IPS-NIHi7 (cell line): ENCODE measurements at regions not wholly inside any gene's neighbourhood (a gene's known extent, or its start where the extent isn't known, plus 50 kb on each side); places are given as distances from the start of the nearest gene placed in this dataset.

Source experiments
- DNase-seq: peaks from one replicate; pipeline ENCODE4 v3.0.0; 2012; ENCODE audit warnings: mixed read lengths; ENCODE audit errors: extremely low spot score

DNA sequence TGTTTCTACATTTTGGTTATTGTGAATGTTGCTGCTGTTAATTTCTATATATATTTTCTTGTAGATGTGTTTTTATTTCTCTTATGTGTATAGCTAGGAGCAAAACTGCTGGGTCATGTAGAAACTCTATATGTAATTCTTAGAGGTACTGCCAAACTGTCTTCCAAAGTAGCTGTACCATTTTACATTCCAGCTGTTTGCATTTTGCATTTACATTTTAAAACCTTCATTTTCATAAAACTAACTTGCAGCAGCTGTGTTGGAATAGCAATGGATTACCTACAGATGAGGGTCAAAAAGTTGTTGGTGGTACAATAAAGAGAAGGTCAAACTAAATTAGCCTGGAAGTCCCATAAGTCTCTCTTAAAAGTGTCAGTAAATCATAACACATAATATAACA is 1109.7 kb downstream of the FLRT2 start:
- no peak for DNase-seq

DNA sequence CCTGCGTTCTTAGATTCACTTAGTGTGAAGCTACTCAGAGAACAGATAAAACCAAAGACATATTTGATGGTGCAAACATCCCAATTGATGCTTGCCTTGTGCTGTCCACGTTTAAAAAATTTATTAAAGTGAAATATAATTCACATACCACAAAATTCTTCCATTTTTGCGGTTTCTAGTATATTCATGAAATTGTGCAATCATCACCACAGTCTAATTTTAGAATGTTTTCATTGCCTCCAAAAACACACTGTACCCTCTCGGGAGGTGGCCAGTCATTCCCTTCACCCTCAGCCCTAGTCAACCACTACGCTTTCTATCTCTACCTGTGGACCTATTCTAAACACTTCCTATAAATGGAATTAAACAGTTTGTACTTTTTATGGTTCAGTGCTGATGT is 1109.2 kb downstream of the FLRT2 start:
- no peak for DNase-seq

DNA sequence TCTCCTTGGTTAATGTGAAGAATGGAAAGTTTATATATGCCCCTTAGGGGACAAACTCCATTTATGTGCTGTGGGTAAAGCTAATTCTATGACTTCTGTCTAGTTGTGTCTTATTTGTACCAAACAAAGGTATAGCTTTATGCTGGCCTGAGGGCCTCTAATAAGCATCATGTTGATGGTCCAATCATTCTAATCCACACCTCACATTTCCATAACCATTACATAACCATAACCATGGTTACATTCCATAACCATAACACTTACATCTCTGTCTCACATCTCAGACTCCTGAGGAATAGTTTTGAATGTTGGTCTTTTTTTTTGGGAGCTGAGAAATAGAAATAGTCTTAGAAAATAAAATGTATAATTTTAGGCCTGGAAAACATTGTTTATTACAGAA is 1097.1 kb downstream of the FLRT2 start:
- DNase-seq: no peak

DNA sequence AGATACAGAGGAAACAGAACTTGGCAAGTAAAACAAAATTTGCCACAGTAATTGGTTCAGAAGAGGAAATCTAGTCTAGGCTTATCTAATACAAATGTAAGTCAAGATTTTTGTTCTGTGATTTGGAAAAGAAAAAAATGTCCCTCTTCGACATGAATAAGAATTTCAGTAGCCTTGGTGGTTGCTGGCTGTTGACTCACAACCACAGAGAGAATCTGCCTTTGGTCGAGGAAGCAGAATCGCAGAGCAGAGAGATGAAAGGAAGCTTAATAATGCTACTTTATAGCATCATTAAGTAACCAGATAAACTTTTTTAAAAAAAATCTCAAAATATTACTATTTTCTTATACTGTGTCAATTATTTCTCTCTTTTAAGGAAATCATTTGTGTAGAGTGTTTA is 1096.6 kb downstream of the FLRT2 start:
- DNase-seq: no peak

DNA sequence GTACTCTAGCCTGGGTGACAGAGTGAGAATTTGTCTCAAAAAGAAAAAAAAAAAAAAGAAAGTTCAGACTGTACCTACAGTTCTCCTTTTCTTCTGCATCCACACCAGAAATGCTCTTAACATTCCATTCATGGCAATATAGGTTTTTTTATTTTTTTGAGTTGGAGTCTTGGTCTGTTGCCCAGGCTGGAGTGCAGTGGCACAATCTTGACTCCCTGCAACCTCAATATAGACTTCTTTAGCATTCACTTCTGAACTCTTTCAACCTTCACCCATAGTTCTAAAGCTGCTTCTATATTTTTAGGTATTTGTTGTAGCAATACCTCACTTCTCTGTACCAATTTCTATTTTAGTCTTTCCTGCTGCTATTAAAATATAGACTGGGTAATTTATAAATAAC is 1095.7 kb downstream of the FLRT2 start:
- no peak for DNase-seq

DNA sequence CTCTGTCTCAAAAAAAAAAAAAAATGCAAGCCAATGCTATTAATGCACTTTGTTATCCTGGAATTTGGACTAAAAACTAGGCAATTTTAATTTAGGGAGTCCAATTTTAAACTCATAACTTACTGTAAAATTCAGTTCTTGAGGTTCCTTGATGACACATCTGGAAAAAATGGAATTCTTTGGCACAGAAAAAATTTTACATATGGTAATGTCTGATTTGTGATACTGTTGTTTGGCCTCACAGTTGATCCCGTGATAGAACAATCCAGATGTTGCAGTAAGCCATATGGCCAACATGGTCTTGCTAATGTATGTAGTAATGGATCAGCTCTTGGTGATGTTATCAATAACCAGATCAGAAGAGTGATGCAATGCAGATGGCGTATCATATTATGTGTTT is 1089.8 kb downstream of the FLRT2 start:
- no peak for DNase-seq

DNA sequence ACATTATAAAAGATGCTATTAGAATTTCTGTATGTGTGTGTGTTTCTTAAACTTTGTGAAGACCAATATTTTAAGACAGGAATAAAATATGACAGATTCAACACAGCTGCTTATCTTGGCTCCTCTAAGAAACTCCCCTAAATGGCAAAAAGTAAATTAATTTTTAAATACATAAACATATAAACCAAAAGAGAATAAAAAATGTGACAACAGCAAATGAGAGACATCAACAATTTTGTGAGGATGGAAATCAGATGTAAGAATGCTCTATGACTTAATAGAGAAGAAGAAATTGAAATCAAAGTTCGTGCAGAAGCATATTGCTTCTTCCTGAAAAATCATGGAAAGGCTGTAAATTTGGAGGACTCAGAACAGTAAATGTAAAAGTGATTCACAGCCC is 1083.8 kb downstream of the FLRT2 start:
- no peak for DNase-seq

DNA sequence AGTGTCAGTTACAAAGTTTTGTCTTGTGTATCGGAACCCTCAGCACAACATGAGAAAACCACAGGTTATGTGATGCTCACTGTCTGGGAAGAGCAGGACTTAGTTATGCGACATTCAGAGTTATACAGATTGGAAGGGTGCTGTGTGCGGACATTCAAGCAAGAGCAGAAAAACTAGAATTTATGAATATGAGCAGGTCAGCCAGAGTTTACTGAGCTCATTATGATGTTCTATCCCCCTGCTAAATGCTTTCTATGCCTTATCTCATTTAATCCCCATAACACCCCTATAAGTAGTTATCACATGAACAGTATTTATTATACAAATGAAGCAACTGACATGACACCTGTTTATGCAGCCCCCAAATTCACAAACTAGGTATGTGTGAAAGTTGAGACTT is 1083.2 kb downstream of the FLRT2 start:
- no peak for DNase-seq

DNA sequence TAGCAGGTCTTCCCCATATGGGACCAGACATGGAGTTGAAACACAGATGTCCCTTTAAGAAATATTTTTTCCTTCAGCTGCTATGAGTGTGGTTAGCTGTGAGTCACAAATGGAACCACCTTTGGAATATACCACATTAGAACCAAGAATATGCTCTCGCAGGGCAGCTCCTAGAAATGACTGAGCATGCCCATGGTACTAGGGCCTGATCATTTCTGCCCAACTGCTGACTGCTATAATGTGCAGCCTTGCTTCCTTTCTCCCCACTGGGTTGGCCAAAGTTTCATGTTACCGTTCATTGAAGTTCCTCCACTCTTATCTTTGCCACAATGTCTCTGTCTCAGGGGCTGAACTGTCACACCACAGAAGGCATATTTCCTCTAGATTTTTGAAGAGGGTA is 1074.6 kb downstream of the FLRT2 start:
- DNase-seq: no peak

DNA sequence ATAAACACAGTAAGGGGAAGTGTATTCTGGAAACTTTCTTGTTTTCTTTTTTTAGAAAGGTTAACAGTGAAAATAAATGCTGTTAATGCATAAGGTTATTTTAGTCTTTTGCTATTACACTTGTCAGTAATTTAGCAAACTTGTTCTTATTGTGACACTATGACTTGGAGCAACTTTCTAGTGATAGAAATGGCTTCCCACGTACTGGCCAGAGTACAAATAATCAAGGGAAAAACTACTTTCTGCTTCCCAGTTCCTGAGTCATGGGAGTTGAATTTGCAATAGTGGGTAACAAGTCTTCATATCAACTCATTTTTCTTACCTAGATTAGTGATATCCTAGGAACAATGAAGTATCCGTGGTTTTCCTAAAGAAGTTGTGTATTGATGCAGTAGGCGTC is 1072.3 kb downstream of the FLRT2 start:
- no peak for DNase-seq

DNA sequence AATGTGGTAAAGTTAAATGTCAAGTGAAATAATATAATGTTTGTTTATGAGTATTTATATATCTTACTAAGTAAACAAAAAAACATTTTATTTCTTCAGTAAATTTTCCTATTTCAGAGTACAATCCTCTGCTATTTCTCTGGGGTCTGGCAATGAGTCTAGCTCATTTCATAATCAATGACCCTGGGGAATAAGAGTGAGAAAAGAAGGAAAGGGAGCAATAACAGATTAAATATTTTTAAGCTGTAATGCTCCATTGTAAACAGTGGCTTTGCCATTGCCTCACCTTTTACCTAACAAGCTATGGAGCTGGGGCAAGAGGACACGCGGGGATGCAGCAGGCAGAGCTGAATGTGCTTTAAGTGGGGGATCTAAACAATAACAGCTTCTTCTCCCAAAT is 1071.9 kb downstream of the FLRT2 start:
- DNase-seq: no peak

DNA sequence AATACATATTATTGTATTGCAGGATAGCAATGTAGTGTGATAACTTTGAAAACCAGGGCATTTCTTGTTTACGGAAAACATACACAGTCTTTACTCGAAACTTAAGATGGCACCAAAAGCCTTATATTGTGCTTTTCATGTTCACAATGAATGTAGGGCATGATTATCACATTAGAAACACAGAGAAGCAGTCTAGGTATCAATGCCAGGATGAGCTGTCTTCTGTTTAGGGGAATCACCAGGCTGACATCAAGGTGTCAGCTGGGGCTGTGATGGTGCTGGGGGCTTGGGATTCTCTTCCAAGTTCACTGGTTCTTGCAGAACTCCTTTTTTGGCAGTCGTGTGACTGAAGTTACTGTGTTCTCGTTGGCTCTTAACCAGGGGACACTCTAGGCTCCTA is 1067.3 kb downstream of the FLRT2 start:
- DNase-seq: no peak

DNA sequence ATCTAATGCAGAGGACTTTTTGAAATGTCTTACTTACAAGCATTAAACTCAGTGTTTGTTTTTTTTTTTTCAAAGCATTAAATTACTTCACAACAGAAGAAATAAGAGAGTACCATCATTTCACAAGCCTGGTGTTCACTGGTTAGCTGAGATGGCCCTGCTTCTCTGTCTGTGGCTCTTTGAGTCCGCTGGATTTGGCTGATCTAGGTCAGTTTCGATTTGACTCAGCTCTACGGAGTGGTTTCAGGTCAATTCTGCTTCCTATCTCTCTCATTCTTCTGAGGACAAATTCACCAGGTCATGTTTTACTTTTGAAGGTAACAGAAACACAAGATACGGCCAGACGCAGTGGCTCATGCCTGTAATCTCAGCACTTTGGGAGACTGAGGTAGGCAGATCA is 1066.1 kb downstream of the FLRT2 start:
- DNase-seq: no peak

DNA sequence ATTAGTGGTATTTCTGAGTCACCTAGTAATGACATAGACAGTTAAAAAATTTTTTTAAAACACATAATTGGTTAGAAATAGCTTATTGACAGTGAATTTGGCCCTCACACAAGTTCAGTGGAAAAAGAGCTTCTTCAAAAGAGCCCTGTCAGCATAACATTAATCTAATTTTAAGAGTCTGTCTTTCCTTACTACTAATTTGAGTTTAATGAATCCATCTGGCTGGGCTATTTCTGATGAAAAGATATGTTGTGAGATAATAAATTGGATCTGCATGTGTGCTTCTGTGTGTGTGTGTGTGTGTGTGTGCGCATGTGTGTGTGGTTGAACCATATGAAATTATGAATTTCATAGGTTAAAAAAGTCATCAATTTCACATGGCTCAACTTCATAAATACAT is 1045.2 kb downstream of the FLRT2 start:
- DNase-seq: no peak

DNA sequence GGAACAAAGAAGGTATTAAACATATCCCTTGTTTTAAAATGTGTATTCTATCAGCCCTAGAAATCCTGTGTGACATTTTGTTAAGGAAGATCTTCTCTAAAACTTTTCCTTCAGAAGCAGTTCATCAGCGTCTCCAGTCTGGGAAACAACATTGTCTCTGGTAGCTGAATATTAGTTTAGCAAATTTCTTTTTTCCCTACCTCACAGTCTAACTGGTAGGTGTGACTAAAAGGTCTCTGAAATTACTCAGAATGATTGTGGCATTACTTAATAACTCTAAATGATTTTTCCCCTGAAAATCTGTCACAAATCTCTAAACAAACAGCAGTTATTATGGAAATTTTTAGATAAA is 1044.8 kb downstream of the FLRT2 start:
- no peak for DNase-seq

DNA sequence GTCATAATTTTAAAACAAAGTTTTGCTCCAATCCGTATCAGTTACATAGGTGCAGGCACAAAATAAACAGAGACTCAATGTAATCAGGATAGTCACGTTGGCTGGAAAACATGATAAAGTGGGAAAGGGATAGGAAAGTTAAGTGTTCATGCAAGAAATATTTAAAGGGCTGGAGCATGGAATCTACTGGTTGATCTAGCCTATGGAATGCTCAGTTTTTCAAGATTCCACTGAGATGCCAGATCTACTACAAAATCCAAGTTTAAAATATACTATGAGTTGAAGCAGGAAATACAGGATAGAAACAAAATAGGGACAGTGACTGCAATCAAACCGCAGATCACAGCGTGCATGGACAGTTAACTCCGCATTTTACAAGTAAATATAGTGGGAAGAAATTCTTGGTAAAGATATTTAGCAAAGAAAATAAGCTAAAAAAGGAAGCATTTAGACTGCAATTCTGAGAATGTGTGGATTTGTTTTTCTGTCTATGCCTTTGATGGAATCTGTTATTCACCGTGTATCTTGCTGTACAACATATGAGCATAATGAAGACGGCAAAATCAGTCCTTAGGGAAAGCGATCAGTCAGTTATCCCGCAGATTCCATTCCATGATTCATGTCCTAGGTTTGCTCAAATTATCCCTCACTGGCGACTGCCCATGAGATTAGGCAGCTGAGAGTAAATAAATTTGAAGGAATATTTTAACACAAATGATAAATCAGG is 1044.3 kb downstream of the FLRT2 start:
- DNase-seq: no peak

DNA sequence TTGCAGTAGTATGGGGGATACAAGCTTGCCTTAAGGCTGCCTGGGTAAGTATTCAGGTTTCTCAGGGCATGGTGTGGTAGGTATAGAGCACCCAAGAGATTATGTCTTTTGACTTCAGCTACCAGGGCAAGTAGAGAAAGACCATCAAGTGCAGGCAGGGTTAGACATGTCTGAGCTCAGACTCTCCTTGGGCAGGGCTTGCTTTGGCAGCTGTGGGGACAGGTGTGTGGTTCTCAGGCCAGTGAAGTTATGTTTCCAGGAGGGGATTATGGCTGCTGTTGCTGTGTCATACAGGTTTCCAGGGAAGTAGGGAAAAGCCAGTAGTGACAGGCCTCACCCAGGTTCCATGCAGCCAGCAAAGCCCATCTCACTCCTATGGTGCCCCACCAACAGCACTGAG is 1040.4 kb downstream of the FLRT2 start:
- no peak for DNase-seq

DNA sequence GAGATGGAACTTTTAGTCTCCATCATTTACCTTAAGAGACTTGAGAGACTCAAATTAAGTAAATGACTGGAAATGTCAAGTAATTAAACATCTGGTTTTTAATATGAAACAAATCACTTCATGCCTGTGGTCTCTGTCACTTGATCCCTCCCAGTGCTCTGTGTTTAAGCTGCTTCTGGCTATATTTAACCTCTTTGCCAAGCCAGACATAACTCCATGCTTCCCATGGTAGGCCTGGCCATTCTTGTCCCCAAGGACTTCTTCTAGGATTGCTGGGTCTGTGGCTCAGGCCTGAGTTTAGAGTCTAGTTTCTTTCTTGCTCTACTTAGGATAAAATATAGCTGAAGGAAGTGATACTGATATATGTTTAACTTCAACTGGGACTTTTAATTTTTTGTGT is 1013.6 kb downstream of the FLRT2 start:
- DNase-seq: no peak

DNA sequence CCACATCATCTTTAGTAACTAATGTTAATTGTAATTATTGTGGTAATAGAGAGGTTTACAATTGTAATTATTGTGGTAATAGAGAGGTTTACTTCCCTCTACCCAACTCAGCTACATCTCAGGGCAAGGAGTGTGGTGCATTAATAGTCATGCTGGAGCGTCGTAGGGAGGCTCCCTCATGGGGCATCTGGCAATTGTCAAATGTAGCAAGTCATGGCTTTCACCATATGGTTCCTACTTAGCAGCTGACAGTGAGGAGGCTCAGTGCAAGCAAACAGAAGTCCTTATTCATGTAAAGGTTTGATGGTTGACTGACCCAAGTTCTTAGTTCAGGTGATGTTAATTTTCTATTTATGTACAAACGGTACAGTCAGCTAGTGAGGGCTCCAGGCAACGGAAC is 1012.0 kb downstream of the FLRT2 start:
- no peak for DNase-seq

DNA sequence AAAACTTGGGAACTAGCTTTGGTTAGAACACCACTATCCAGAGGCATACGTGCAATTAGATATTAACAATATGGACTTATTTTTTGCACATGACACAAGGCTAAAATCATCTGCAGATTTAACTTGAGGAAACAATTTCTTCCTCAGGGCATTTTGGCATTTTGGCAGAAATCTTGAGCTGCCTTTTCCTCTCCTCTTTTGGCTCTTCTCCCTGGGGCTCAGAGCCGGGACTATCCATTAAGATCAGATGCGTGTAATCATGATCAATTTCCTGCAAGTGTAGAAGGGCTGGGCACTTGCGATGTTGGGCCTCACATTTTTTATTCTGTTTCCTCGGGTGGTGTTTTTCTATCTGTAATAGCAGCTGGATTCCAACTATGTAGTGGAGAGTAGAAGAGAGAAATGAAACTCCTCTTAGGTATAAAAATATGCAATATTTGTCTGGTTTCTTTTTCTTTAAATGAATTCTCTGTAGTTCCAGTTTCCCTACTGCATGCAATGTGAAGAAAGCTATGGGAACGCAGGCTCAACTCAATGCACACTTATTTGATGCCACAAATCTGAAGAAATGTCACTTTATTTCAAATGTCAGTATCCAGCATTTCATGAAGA is 1010.8 kb downstream of the FLRT2 start:
- no peak for DNase-seq

DNA sequence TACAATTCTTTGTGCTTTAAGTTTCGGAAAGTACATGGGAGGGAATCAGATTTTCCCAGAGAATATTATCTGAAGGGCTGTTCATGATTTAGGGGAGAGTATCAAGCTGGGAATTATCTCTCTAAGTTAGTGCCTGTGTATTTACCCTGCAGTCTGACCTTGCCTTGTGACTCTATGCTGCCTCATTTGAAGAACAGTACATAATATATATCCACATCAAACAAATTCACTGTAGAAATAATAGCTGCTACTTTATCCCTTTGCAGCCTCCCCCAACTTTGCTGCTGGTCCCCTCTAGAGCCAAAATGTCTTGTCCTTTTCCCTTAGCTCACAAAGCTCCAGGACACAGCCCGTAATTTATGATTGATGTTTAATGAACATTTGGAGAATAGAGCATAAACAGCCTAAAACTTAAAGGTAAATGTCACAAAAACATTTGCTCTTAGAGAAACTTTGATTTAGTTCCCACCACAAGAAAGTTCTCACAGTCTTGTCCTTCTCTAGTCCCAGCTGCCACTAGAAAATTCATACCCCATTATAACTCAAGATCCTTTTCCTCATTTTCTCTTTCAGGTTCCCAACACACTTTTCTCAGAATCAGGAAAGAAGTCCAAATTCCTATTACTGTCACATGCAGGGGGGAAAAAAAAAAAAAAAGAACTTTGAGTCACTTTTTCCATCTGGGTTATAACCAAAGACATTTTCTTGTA is 1009.6 kb downstream of the FLRT2 start:
- DNase-seq: no peak

DNA sequence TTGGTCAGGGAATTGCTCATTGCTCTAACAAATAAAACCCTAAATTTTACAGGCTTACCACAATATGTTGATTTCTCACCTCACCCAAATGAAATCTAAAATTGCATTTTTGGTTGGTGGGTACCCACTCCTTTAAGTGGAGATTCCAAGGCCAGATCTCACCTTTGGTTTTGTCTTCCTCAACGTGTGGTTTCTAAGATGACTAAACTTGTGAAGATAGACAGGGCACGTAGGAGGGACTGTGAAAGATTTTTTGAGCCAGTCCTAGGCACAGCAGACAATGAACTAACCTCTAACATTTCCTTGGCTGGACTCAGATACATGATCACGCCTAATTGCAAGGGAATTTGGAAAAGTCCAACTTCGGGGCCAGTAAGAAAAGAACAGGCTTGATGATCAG is 1003.9 kb downstream of the FLRT2 start:
- no peak for DNase-seq

DNA sequence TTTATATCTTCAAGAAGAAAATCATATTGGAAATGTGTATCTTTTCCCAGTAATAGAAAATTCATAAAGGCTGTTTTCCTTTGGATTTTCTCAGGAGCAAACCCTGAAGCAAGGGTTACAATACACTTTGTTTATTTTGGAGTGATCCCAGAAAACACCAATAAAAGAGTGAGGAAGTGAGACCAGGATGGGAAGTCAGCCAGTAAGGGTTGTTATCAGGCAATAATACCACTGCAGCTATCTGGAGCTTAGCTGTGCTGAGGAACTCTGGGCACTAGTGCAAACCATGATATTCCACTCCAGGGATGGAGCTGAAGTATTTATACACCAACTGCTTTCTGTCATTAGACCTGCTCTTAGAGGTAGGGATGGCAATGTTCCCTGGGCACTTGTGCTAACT is 1002.3 kb downstream of the FLRT2 start:
- DNase-seq: no peak
